GM12875 (cell line): ENCODE measurements at regions not wholly inside any gene's neighbourhood (a gene's known extent, or its start where the extent isn't known, plus 50 kb on each side); places are given as distances from the start of the nearest gene placed in this dataset.
A peak's percentile ranks its signal among the peaks of the same experiment; 100 is the strongest.

Experiments
- H3K4me3 ChIP-seq: one replicate; pipeline ENCODE4 v1.5.1; 2011; ENCODE audit warnings: low read depth, low read length, control low read depth
- TF ChIP-seq, protein P1 (sequence below): IDR thresholded peaks from 2 replicates; pipeline ENCODE4 v1.5.1; 2011; ENCODE audit warnings: low read depth, mild to moderate bottlenecking, control low read depth, inconsistent platforms, low read length, moderate library complexity, borderline replicate concordance; ENCODE audit not compliant: insufficient read depth

DNA sequence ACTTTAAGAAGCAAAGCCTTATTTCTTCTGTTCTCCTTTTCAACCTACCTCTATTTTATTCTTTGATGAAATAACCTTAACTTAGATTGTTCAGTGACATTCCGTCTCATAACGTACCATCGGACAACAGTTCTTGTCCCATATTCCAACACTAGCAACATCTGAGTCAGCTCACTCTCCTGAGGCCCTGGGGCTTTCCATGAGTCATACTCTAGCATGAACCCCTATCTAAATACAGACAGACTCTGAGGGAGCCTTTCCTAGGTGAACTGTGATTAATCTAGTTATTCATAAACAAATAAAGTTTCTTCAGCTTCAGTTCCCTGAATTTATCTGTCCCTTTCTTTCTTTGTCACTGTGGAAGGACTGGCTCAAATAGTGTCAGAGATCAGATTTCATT lies 168.7 kb upstream of the LYZL1 start:
- TF ChIP-seq, protein P1, sequence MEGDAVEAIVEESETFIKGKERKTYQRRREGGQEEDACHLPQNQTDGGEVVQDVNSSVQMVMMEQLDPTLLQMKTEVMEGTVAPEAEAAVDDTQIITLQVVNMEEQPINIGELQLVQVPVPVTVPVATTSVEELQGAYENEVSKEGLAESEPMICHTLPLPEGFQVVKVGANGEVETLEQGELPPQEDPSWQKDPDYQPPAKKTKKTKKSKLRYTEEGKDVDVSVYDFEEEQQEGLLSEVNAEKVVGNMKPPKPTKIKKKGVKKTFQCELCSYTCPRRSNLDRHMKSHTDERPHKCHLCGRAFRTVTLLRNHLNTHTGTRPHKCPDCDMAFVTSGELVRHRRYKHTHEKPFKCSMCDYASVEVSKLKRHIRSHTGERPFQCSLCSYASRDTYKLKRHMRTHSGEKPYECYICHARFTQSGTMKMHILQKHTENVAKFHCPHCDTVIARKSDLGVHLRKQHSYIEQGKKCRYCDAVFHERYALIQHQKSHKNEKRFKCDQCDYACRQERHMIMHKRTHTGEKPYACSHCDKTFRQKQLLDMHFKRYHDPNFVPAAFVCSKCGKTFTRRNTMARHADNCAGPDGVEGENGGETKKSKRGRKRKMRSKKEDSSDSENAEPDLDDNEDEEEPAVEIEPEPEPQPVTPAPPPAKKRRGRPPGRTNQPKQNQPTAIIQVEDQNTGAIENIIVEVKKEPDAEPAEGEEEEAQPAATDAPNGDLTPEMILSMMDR, result no peak

DNA sequence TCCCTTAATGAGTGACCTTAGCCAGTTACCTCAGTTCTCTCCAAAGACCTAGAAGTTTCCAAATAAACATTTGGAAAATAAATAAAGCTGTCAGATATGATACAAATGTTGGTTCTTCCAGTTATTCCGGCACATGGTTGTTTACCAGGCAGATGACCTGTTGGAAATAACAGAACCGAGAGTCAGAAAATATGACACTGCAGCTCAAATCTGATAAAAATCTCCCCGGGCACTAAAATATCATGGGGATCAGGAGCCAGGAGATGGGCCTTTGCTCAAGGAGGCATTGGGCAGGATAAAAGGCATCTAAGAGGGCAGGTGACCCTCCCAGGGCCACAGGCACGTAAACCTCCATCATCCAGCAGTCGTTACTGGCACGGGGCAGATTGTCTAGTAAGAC lies 164.0 kb upstream of the LYZL1 start:
- H3K4me3 ChIP-seq, result no peak overlapping the region
- TF ChIP-seq, protein P1, result no peak

More for the DNA sequence above, 168.7 kb upstream of the LYZL1 start:
- no peak overlapping the region for H3K4me3 ChIP-seq

DNA sequence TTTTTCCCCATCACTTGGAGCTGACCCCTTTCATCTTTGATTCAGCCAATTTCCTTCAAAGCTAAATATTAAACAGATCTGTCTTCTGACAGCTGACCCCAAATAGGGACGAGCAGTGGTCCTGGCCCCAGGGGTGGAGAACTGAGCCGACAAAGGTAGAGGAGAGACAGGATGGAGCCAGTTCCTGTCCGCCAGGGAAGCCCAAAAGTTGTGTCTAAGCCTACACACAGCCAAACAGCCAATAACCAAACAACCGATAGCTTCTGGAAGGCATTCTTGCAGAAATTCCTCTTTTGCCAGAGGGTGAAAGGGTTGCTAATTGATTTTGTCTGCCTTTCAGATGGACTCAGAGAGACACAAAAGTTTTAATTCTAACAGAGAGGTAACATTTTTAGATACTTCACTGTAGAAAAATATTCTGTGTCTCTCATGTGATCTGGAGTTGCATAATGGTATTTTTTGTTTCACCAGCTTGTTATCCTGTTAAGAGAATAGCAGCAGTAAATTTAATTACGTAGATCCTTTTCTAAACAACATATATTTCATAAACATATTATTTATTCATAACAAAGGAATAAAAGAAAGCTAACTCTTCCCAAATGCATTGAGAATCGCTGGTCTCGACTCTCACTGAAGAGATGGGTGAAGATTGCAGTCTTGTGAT lies 161.7 kb upstream of the LYZL1 start:
- H3K4me3 ChIP-seq, result no peak overlapping the region
- TF ChIP-seq, protein P1, result no peak

DNA sequence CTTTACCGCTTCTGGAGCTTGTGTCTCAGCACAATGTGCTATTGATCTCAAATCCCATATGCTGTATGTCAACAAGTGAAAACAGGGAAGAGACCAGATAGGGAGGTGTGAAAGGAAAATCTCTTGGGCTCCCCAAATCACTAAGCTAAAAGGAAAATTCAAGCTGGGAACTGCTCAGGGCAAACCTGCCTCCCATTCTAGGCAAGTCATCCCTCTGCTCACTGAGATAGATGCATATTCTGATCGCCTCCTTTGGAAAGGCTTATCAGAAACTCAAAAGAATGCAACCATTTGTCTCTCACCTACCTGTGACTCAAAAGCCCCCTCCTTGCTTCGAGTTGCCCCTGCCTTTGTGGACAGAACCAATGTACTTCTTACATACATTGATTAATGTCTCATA lies 161.1 kb upstream of the LYZL1 start:
- TF ChIP-seq, protein P1, result no peak
- H3K4me3 ChIP-seq, result no peak overlapping the region

DNA sequence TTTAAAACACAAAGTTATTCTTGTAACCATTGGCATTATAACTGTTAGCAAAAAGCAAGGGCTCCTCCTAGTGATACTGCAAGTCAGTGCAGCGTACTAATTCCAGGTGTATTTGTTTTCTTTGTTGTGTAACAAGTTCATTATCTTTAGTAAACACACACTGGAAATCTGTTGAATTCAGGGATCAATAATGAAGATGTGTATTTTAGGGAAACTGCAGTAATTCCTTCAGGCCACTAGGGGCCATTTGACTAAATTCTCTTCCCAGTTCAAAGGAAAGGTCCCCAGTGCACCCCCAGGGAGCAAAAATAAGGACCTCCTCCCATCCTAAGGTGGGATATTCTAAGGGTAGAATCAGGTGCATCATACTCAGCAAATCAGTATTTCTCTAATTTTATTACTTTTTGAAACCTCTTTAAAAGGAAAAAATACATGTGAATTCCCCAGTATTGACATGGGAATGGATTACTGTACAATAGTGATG lies 158.6 kb upstream of the LYZL1 start:
- TF ChIP-seq, protein P1, result peak; percentile 42; the same call in 1 of the 2 replicates
- H3K4me3 ChIP-seq, result no peak overlapping the region

DNA sequence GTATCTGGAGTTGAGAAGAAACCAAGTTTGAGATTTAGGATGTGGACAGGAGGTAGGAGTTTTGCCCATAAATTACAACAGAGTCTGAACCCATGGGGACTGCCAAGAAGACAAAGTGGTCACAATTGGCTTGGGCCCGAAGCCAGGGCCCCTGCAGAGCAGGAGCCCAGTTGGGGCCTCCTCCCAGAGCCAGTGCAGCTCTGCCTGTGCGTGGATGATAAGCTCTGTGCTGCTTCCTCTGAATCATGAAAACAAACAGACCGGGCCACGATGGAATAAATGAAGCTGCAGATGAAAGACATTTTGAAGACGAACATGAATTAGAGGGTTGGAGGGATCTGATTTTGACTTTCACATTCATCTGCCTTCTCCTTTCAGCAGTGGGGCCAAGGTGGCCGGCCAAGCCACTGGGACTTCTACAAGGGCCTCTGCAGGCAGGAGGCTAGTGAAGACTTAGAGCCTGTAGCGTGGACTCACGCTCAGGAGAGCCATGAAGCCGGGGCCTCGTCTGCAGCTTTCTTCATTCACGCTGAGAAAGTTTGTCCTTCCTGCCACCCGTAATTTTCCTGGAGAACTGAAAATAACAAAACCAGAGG lies 156.8 kb upstream of the LYZL1 start:
- TF ChIP-seq, protein P1, result no peak

More for the DNA sequence above, 156.8 kb upstream of the LYZL1 start:
- H3K4me3 ChIP-seq, result no peak overlapping the region
